ENCODE measurements at regions not wholly inside any gene's neighbourhood (a gene's known extent, or its start where the extent isn't known, plus 50 kb on each side); places are given as distances from the start of the nearest gene placed in this dataset.

- peak in 1 of 2 experiments; percentile 64; a peak in 1 of 4 replicates for TF ChIP-seq EP300 (IDR thresholded peaks at IDR 0.05; ENCODE audit: low read depth in 2 of 2, low read length in 2 of 2)
- TF ChIP-seq EP300 (CRISPR knock-in tag; IDR thresholded peaks at IDR 0.05; ENCODE audit: borderline replicate concordance), result no peak
- no peak for TF ChIP-seq ZNF572 (CRISPR knock-in tag; IDR thresholded peaks at IDR 0.05)
- TF ChIP-seq ETV6 (CRISPR knock-in tag; conservative IDR thresholded peaks at IDR 0.05), result no peak
- no peak for TF ChIP-seq ARID2 (CRISPR knock-in tag; IDR thresholded peaks at IDR 0.05; ENCODE audit: borderline replicate concordance)
- no peak for TF ChIP-seq SOX6 (IDR thresholded peaks at IDR 0.05)
- no peak for TF ChIP-seq SOX6 (CRISPR knock-in tag; IDR thresholded peaks at IDR 0.05)
- TF ChIP-seq ZNF263 (CRISPR knock-in tag; IDR thresholded peaks at IDR 0.05), result no peak
- no peak for TF ChIP-seq TOE1 (CRISPR knock-in tag; IDR thresholded peaks at IDR 0.05)
- 0 out of 2 replicates have a peak, but pooled peaks have one; percentile 44 for TF ChIP-seq IRF9 (CRISPR knock-in tag; IDR thresholded peaks at IDR 0.05; ENCODE audit: borderline replicate concordance)
- TF ChIP-seq ZNF556 (CRISPR knock-in tag; IDR thresholded peaks at IDR 0.05; ENCODE audit: borderline replicate concordance), result no peak
- TF ChIP-seq ZFAT (CRISPR knock-in tag; conservative IDR thresholded peaks at IDR 0.05), result no peak
- TF ChIP-seq ZSCAN29 (CRISPR knock-in tag; conservative IDR thresholded peaks at IDR 0.05), result 0 out of 2 replicates have a peak, but pooled peaks have one; percentile 55
- no peak for TF ChIP-seq SCMH1 (CRISPR knock-in tag; IDR thresholded peaks at IDR 0.05; ENCODE audit: borderline replicate concordance)
- TF ChIP-seq ZBTB33 (CRISPR knock-in tag; IDR thresholded peaks at IDR 0.05), result no peak
- TF ChIP-seq HDAC2 (CRISPR knock-in tag; IDR thresholded peaks at IDR 0.05), result 0 out of 2 replicates have a peak, but pooled peaks have one; percentile 33
- TF ChIP-seq HMGXB3 (CRISPR knock-in tag; IDR thresholded peaks at IDR 0.05; ENCODE audit: borderline replicate concordance), result 0 out of 2 replicates have a peak, but pooled peaks have one; percentile 2
- no peak for TF ChIP-seq HNF1B (CRISPR knock-in tag; IDR thresholded peaks at IDR 0.05)
- no peak for TF ChIP-seq NKX3-1 (CRISPR knock-in tag; IDR thresholded peaks at IDR 0.05)
These were observed 66.6 kb downstream of the ARHGEF18 start (continued) for GRCh38 chr19:7415163-7415856.

All from HepG2 (cell line).